Right lobe of liver (tissue), 4 donors: ENCODE measurements at regions not wholly inside any gene's neighbourhood (a gene's known extent, or its start where the extent isn't known, plus 50 kb on each side); places are given as distances from the start of the nearest gene placed in this dataset.

ENCODE experiments used
- CTCF ChIP-seq, 4 donors: fragments of 200-600 bp in 3 of 4; fragments of 450-650 bp in 1 of 4; IDR thresholded peaks; one replicate each; pipeline versions ENCODE4 v1.5.1 to v1.8.0; 2016 to 2022; ENCODE audit warnings: antibody characterized with exemption in 4 of 4, mild to moderate bottlenecking in 2 of 4
- POLR2A ChIP-seq: fragments of 450-650 bp; IDR thresholded peaks from one replicate; pipeline ENCODE4 v1.6.1; 2017; ENCODE audit warnings: antibody characterized with exemption, mild to moderate bottlenecking
- donor health status: DM: no; HTN: no; CAD: no.
- donor health status: DM: no; HTN: no; CAD: no.
- donor health status: DM: no; HTN: yes; CAD: no.

- TF ChIP-seq CTCF (IDR thresholded peaks at IDR 0.05) (no peak), POLR2A (no peak)
Measured at GRCh38 chr2:65687614-65688013, 255.2 kb upstream of the SPRED2 start.
